CD4-positive, alpha-beta T cell treated with Interleukin-12 subunit alpha and Interleukin-12 subunit beta, for 1 hour (primary cell): ENCODE measurements at regions not wholly inside any gene's neighbourhood (a gene's known extent, or its start where the extent isn't known, plus 50 kb on each side); places are given as distances from the start of the nearest gene placed in this dataset.

Source experiments
- DNase-seq: peaks from one replicate; pipeline ENCODE4 v3.0.0-alpha.2; 2020

GRCh38 chr1:8078176-8078671 lies 52.1 kb upstream of the ERRFI1 start:
- DNase-seq = no peak

GRCh38 chr1:8077602-8078001 lies 51.5 kb upstream of the ERRFI1 start:
- no peak for DNase-seq

GRCh38 chr1:8077120-8077573 lies 51.0 kb upstream of the ERRFI1 start:
- no peak for DNase-seq

- no peak for DNase-seq
Measured at GRCh38 chr1:8076176-8076575, 50.1 kb upstream of the ERRFI1 start.
